H1 (cell line): ENCODE measurements at regions not wholly inside any gene's neighbourhood (a gene's known extent, or its start where the extent isn't known, plus 50 kb on each side); places are given as distances from the start of the nearest gene placed in this dataset.

Experiments
- GABPA ChIP-seq: IDR thresholded peaks from 2 replicates; pipeline ENCODE4 v1.6.1; 2011; ENCODE audit warnings: mild to moderate bottlenecking, low read length, moderate library complexity, borderline replicate concordance; ENCODE audit not compliant: insufficient read depth
- KDM5A ChIP-seq: fragments of 200-600 bp; IDR thresholded peaks from 2 replicates; pipeline ENCODE4 v1.7.1; 2012; ENCODE audit warnings: mild to moderate bottlenecking, low read length, inconsistent platforms, mixed read lengths
- MAX ChIP-seq: IDR thresholded peaks from 2 replicates; pipeline ENCODE4 v1.6.1; 2012; ENCODE audit warnings: inconsistent platforms
- RXRA ChIP-seq: IDR thresholded peaks from 2 replicates; pipeline ENCODE4 v1.6.1; 2011; ENCODE audit warnings: low read depth, mild to moderate bottlenecking, low read length, moderate library complexity; ENCODE audit not compliant: insufficient read depth
- ZNF274 ChIP-seq: IDR thresholded peaks from 2 replicates; pipeline ENCODE4 v1.7.0; 2012; ENCODE audit warnings: low read length, borderline replicate concordance; ENCODE audit errors: extremely low read depth

GRCh38 chr2:67289921-67290371 lies 107.2 kb upstream of the ETAA1 start (continued):
- TF ChIP-seq GABPA (no peak), ZNF274 (no peak), RXRA (no peak), MAX (no peak), KDM5A (no peak)
